Mesodermal cell (in vitro differentiated cells): ENCODE measurements at regions not wholly inside any gene's neighbourhood (a gene's known extent, or its start where the extent isn't known, plus 50 kb on each side); places are given as distances from the start of the nearest gene placed in this dataset.
A peak's percentile ranks its signal among the peaks of the same experiment; 100 is the strongest.

Experiments used
- H3K27ac ChIP-seq: 2 replicates; pipeline ENCODE4 v1.7.0; 2013; ENCODE audit warnings: mild to moderate bottlenecking, low read depth, low read length, moderate library complexity; ENCODE audit not compliant: severe bottlenecking
- H3K36me3 ChIP-seq: 2 replicates; pipeline ENCODE4 v1.7.1; 2013; ENCODE audit warnings: mild to moderate bottlenecking, low read length, moderate library complexity; ENCODE audit not compliant: control insufficient read depth, insufficient read depth
- H3K4me1 ChIP-seq: one replicate; pipeline ENCODE4 v1.7.1; 2013; ENCODE audit warnings: mild to moderate bottlenecking, low read length; ENCODE audit not compliant: insufficient read depth, control insufficient read depth, poor library complexity, severe bottlenecking
- H3K4me3 ChIP-seq: 2 replicates; pipeline ENCODE4 v1.7.0; 2013; ENCODE audit warnings: low read length, control low read depth, mild to moderate bottlenecking; ENCODE audit not compliant: insufficient read depth, poor library complexity, severe bottlenecking; ENCODE audit errors: extremely low read depth
- H3K9me3 ChIP-seq: 2 replicates; pipeline ENCODE4 v1.7.1; 2013; ENCODE audit warnings: mild to moderate bottlenecking, low read length, moderate library complexity; ENCODE audit not compliant: control insufficient read depth
- WGBS, 2 experiments: methylation state at CpG; one replicate each; pipeline ENCODE4 v1.1.5; 2013; ENCODE audit warnings: missing lambda C conversion rate in 2 of 2; ENCODE audit not compliant: insufficient coverage in 2 of 2; 5-methylcytosine and 5-hydroxymethylcytosine counted together

DNA sequence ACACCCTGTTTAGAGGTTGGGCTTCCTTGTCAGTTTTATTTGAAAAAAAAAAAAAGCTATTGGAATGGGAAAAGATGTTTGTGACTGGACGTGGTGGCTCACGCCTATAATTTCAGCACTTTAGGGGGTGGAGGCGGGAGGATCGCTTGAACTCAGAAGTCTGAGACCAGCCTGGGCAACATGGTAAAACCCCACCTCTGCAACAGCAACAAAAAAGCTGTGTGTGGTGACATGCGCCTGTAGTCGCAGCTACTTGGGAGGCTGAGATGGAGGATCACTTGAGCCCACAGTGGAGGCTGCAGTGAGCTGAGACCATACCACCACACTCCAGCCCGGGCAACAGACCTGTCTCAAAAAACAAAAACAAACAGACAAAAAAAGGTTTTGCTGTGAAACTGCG is 66.1 kb upstream of the SIAH1 start:
- Histone ChIP-seq H3K36me3 (no peaks in the 10 kb centered on the region), H3K4me3 (no peak overlapping the region), H3K27ac (no peak overlapping the region), H3K4me1 (peaks cover 2% of the 10 kb centered on the region), H3K9me3 (no peaks in the 10 kb centered on the region)
- 94 to 100% methylated on average over 5 to 8 of the region's 8 CpGs for WGBS, 2 experiments

DNA sequence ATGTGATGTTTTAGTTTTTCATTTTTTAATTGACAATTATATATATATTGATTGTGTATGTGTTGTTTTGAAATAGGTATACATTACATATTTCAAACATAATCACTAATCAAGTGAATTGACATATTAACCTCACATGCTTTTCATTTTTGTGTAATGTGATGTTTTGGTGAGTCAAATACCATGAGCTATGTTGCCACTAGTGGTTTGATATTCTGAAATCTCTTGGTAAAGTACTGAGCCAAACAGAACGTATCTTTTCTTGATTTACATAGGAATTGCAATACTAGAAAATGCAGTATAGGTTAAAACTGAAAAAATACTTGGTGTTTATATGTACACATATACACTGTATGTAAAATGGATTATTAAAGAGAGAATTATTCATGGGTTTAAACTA is 65.2 kb upstream of the SIAH1 start:
- Histone ChIP-seq H3K27ac (no peak overlapping the region), H3K36me3 (no peaks in the 10 kb centered on the region), H3K4me1 (peaks cover 2% of the 10 kb centered on the region), H3K9me3 (no peaks in the 10 kb centered on the region), H3K4me3 (no peak overlapping the region)
- WGBS, 2 experiments: no CpG with 5 or more reads among the region's 1 CpG

DNA sequence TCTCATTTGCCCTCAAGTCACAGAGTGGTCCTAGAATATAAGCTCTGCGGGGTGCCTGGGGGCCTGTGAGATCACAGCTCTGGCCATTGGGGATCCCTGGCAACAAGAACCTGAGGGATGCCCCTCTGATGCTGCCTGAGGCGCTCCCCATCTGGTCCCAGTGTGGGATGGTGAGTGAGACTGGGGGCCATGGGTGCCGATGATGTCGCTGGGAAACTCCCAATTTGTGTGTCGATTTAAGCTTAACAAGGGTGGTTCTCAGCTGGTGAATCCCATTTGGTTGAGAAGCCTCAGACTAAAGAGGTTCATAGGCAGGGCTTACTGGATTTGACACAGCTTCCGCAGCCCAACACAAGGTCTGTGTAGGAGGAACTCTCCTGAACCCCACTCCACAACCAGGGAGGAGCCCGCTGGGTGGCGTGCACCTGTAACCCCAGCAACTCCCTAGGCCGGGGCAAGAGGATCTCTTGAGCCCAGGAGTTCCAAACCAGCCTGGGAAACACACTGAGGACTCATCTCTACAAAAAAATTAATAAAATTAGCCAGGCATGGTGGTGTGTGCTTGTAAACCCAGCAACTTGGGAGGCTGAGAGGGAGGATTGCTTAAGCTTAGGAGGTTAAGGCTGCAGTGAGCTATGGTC is 63.7 kb upstream of the SIAH1 start:
- Histone ChIP-seq H3K27ac (no peak overlapping the region), H3K4me1 (peaks cover 6% of the 10 kb centered on the region), H3K4me3 (no peak overlapping the region), H3K36me3 (no peaks in the 10 kb centered on the region), H3K9me3 (no peaks in the 10 kb centered on the region)
- WGBS, 2 experiments: 91 to 94% methylated on average over 5 to 8 of the region's 9 CpGs

DNA sequence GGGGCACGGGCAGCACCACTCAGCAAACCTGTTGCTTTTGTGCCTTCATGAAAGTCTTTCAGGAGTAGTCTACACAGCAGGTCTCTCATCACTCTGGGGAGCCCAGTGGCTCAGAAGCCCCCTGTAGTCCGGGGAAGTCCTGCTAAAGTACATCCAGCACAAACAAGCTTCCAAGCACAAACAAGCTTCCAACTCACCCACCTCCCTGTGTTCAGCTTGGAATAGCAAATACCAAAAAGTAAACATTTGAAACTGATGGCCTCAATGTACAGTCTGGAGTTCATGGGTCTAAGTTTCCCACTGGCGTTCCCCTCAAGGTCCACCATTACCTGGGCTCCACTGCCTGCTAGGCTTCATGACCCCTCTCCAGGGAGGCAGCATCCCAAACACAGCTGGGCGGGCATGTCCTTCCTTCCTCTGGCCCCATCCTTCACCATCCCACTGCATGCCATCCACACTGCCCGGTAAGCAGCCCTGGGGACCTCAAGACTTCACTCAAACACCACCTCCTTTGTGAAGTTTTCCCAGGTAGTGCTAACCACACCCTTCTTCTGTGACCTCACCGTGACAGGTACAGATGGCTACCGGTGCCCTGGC is 62.8 kb upstream of the SIAH1 start:
- WGBS, 2 experiments: 79 to 82% methylated on average over 4 to 5 of the region's 7 CpGs
- Histone ChIP-seq H3K4me1 (peaks cover 4% of the 10 kb centered on the region), H3K4me3 (no peak overlapping the region), H3K36me3 (no peaks in the 10 kb centered on the region), H3K9me3 (no peaks in the 10 kb centered on the region), H3K27ac (no peak overlapping the region)

DNA sequence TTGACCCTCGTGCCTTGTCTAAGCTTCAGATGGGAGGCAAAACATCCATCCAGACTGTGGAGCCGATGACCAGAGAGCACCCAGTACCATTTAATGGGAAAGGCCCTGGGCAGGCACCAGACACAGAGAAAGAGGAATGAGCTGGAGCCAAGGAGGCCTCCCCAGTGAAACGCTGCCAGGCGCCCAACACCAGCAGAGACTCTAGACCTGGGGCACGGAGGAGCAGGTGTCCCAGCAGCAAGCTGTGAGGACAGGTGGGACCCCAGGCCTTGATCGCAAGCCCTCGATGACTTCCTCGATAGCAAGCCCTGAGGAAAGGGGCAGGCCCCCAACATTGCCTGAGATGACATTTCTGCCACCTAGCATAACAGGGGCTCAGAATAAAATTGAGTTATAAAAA is 62.2 kb upstream of the SIAH1 start:
- H3K27ac ChIP-seq: no peak overlapping the region
- 88 to 92% methylated on average over 4 to 8 of the region's 8 CpGs for WGBS, 2 experiments
- H3K4me1 ChIP-seq: peaks cover 4% of the 10 kb centered on the region
- H3K4me3 ChIP-seq: no peak overlapping the region
- H3K9me3 ChIP-seq: no peaks in the 10 kb centered on the region
- no peaks in the 10 kb centered on the region for H3K36me3 ChIP-seq

DNA sequence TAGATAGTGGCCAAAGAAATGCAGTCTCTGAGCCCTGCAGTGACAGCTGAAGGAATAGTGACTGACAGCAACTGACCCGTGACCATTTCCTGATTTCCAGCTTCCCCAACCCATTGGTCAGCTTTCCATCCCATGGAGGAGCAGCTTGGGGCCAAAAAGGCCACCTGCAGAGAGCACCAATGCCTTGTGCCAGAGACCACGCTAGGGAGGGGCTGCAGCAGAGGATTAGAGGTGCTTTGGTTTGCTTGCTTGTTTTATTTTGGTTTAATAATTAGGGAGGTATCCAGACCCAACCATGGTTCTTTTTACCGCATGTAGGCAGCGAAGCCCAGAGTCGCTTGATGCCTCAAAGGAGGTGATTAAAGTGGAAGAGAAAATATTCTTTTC is 61.3 kb upstream of the SIAH1 start:
- no peak overlapping the region for H3K27ac ChIP-seq
- H3K9me3 ChIP-seq: no peaks in the 10 kb centered on the region
- H3K4me3 ChIP-seq: no peak overlapping the region
- H3K4me1 ChIP-seq: peaks cover 4% of the 10 kb centered on the region
- WGBS, 2 experiments: 67 to 79% methylated on average over 1 to 5 of the region's 5 CpGs
- no peaks in the 10 kb centered on the region for H3K36me3 ChIP-seq

DNA sequence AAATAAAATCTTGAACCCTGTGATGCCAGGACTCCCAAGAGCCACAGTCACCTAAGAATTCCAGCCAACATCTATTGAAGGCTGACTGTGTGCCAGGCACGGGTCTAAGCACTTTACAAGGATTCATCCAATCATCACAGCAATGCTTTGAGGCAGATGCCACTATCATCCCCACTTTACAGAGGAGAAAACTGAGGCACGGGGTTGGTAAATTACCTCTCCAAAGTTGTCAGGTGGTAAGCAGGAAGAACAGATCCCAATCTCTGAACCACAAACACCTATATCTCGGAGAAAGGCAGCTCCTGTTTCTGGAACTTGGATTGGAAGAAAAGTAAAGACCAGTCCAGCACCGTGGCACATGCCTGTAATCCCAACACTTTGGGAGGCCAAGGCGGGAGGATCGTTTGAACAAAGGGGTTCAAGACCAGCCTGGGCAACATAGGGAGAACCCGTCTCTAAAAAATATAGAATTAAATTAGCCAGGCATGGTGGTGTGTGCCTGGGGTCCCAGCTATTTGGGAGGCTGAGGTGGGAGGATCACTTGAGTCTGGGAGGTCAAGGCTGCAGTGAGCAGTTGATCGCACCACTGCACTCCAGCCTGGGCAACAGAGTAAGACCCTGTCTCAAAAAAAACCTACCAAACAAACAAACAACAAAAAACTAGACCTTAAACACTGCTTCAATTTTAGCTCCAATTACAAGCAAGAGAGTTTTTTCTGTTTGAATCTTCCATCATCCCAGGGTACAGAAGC is 60.7 kb upstream of the SIAH1 start:
- Histone ChIP-seq H3K9me3 (no peaks in the 10 kb centered on the region), H3K27ac (no peak overlapping the region), H3K4me3 (no peak overlapping the region), H3K4me1 (peaks cover 4% of the 10 kb centered on the region), H3K36me3 (no peaks in the 10 kb centered on the region)
- WGBS, 2 experiments: 97 to 100% methylated on average over 5 of the region's 8 CpGs

DNA sequence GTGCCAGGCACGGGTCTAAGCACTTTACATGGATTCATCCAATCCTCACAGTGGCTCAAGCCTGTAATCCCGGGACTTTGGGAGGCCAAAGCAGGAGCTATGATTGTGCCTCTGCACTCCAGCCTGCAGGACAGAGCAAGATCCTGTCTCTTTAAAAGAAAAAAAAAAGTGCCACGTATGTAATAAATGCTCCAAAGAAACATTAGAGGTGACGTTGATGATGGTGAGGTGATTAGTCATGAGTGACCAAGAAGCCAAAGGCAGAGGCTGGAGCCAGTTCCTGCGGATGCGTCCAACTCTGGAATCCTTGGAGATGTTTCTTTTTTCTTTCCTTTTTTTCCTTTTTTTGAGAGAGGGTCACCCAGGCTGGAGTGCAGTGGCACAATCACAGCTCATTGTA is 59.4 kb upstream of the SIAH1 start:
- Histone ChIP-seq H3K27ac (peak overlapping the region; percentile 76), H3K4me1 (peaks cover 4% of the 10 kb centered on the region), H3K4me3 (no peak overlapping the region), H3K9me3 (no peaks in the 10 kb centered on the region), H3K36me3 (no peaks in the 10 kb centered on the region)
- WGBS, 2 experiments: 89 to 97% methylated on average over 4 to 6 of the region's 6 CpGs

DNA sequence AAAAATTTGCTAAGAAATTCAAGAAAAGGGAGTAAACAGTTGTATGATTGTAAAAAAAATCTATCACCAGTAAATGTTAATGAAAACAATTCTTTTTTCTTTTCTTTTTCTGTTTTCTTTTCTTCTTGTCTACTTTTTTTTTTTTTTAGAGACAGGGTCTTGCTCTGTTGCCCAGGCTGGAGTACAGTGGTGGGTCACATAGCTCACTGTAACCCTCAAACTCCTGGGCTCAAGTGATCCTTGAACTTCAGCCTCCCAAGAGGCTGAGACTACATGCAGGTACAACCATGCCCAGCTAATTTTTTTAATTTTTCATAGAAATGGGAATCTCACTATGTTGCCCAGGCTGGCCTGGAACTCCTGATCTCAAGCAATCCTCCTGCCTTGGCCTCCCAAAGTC is 57.2 kb upstream of the SIAH1 start:
- Histone ChIP-seq H3K36me3 (no peaks in the 10 kb centered on the region), H3K9me3 (no peaks in the 10 kb centered on the region), H3K4me1 (peaks cover 4% of the 10 kb centered on the region), H3K4me3 (no peak overlapping the region), H3K27ac (no peak overlapping the region)

DNA sequence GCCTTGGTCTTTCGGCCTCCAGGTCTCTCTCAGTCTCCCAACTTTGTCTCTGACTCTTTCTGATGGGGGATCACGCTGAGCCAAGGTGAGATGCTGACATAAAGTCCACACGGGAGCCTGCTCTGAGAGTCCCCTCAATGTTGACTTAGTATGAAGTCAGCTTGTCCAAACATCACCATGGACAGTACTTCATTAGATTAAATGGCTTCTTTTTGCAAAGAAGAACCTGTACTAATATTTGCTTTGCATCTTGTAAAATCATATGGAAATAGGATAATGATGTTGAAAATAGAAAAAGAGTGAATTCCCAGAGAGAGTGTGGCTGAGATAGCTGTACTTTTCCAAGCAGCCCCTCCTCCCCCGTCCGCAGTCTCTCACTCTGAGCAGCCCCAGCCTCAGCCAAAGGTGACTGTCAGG is 56.7 kb upstream of the SIAH1 start:
- H3K9me3 ChIP-seq: no peaks in the 10 kb centered on the region
- H3K36me3 ChIP-seq: no peaks in the 10 kb centered on the region
- peaks cover 4% of the 10 kb centered on the region for H3K4me1 ChIP-seq
- WGBS, 2 experiments: 90 to 93% methylated on average over 3 to 4 of the region's 5 CpGs
- H3K4me3 ChIP-seq: no peak overlapping the region
- no peak overlapping the region for H3K27ac ChIP-seq

DNA sequence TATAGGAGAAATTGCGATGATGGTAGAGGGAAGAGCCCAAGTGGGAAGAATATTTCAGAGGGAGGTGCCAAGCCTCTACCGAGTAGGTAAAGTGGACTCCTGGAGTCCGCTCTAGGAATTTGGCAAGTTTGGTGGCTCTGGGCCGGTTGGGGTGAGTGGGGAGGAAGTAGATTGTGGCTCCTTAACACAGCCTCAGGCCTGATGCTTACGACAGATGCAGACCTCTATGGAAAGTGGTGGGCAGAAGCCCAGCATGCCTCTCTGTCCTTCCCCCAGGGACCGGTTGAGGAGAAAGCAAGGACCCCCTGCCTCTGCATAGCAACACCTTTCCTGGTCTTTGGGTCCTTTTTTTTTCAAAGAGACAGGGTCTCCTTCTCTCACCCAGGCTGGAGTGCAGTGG is 55.9 kb upstream of the SIAH1 start:
- Histone ChIP-seq H3K4me3 (no peak overlapping the region), H3K27ac (no peak overlapping the region), H3K36me3 (no peaks in the 10 kb centered on the region), H3K4me1 (peaks cover 4% of the 10 kb centered on the region), H3K9me3 (no peaks in the 10 kb centered on the region)
- WGBS, 2 experiments: 80 to 83% methylated on average over 6 of the region's 6 CpGs
